Central memory CD8-positive, alpha-beta T cell (primary cell): ENCODE measurements at regions not wholly inside any gene's neighbourhood (a gene's known extent, or its start where the extent isn't known, plus 50 kb on each side); places are given as distances from the start of the nearest gene placed in this dataset.

Experiments
- ATAC-seq: fragments of 150-1000 bp; cut with Tn5 transposase; replicated peaks from 2 replicates; pipeline ENCODE4 v1.10.0; 2022; ENCODE audit warnings: mild to moderate bottlenecking, moderate FRiP score, moderate number of reproducible peaks; ENCODE audit not compliant: poor library complexity, severe bottlenecking; ENCODE audit errors: extremely low read depth
- DNase-seq, 2 donors: peaks; one replicate each; pipeline ENCODE4 v3.0.0; 2021; ENCODE audit warnings: low spot score in 2 of 2
- H3K27ac Mint-ChIP-seq: one replicate; pipeline ENCODE4 v1.8.0; 2022; ENCODE audit warnings: low read depth, mild to moderate bottlenecking, moderate library complexity, mixed read lengths
- H3K27me3 Mint-ChIP-seq: one replicate; pipeline ENCODE4 v1.8.0; 2022; ENCODE audit warnings: mixed read lengths
- H3K36me3 Mint-ChIP-seq: one replicate; pipeline ENCODE4 v1.8.0; 2022; ENCODE audit warnings: mild to moderate bottlenecking, moderate library complexity, mixed read lengths; ENCODE audit not compliant: insufficient read depth
- H3K4me1 Mint-ChIP-seq: one replicate; pipeline ENCODE4 v1.8.0; 2022; ENCODE audit warnings: mixed read lengths
- H3K4me3 Mint-ChIP-seq: one replicate; pipeline ENCODE4 v1.8.0; 2022; ENCODE audit warnings: mild to moderate bottlenecking, moderate library complexity, mixed read lengths
- H3K9me3 Mint-ChIP-seq: one replicate; pipeline ENCODE4 v1.8.0; 2022; ENCODE audit warnings: mixed read lengths

- Mint-ChIP-seq H3K27me3 (peaks cover 28% of the 10 kb centered on the region), H3K4me3 (no peak overlapping the region), H3K9me3 (peaks cover 12% of the 10 kb centered on the region), H3K4me1 (no peaks in the 10 kb centered on the region), H3K27ac (no peak overlapping the region), H3K36me3 (no peaks in the 10 kb centered on the region)
- no peak for DNase-seq
- no peak for ATAC-seq
Observed at GRCh38 chr16:9323170-9323569, 231.7 kb downstream of the HAPSTR1 start.

- no peak overlapping the region for H3K4me3 Mint-ChIP-seq
- H3K27ac Mint-ChIP-seq = no peak overlapping the region
- H3K27me3 Mint-ChIP-seq = peaks cover 33% of the 10 kb centered on the region
- no peak for DNase-seq
- no peaks in the 10 kb centered on the region for H3K4me1 Mint-ChIP-seq
- peaks cover 6% of the 10 kb centered on the region for H3K9me3 Mint-ChIP-seq
- H3K36me3 Mint-ChIP-seq = no peaks in the 10 kb centered on the region
- no peak for ATAC-seq
Observed at GRCh38 chr16:9327253-9327652, 235.8 kb downstream of the HAPSTR1 start.

- Mint-ChIP-seq H3K27ac (no peak overlapping the region), H3K36me3 (no peaks in the 10 kb centered on the region), H3K27me3 (peaks cover 33% of the 10 kb centered on the region), H3K4me1 (no peaks in the 10 kb centered on the region), H3K4me3 (no peak overlapping the region), H3K9me3 (peaks cover 6% of the 10 kb centered on the region)
- ATAC-seq (no peak), DNase-seq (no peak)
Observed at GRCh38 chr16:9328411-9328810, 237.0 kb downstream of the HAPSTR1 start.

- no peak for ATAC-seq
- peaks cover 6% of the 10 kb centered on the region for H3K9me3 Mint-ChIP-seq
Observed at GRCh38 chr16:9330095-9330494, 238.7 kb downstream of the HAPSTR1 start.

GRCh38 chr16:9331503-9331902 lies 240.1 kb downstream of the HAPSTR1 start:
- ATAC-seq (no peak), DNase-seq (no peak)
- Mint-ChIP-seq H3K27ac (no peak overlapping the region), H3K4me1 (no peaks in the 10 kb centered on the region), H3K36me3 (no peaks in the 10 kb centered on the region), H3K9me3 (peaks cover 5% of the 10 kb centered on the region), H3K27me3 (peaks cover 28% of the 10 kb centered on the region), H3K4me3 (no peak overlapping the region)

More at GRCh38 chr16:9330095-9330494, 238.7 kb downstream of the HAPSTR1 start:
- Mint-ChIP-seq H3K4me3 (no peak overlapping the region), H3K27ac (no peak overlapping the region), H3K4me1 (no peaks in the 10 kb centered on the region), H3K27me3 (peaks cover 33% of the 10 kb centered on the region), H3K36me3 (no peaks in the 10 kb centered on the region)
- no peak for DNase-seq

GRCh38 chr16:9332574-9333148 lies 241.2 kb downstream of the HAPSTR1 start:
- no peak overlapping the region for H3K27ac Mint-ChIP-seq
- DNase-seq (no peak), ATAC-seq (no peak)
- no peaks in the 10 kb centered on the region for H3K9me3 Mint-ChIP-seq
- H3K4me3 Mint-ChIP-seq = no peak overlapping the region
- H3K36me3 Mint-ChIP-seq = no peaks in the 10 kb centered on the region
- no peaks in the 10 kb centered on the region for H3K4me1 Mint-ChIP-seq
- peaks cover 19% of the 10 kb centered on the region for H3K27me3 Mint-ChIP-seq

GRCh38 chr16:9333469-9333868 lies 242.0 kb downstream of the HAPSTR1 start:
- no peak for DNase-seq
- Mint-ChIP-seq H3K4me1 (no peaks in the 10 kb centered on the region), H3K27me3 (peaks cover 11% of the 10 kb centered on the region), H3K27ac (no peak overlapping the region), H3K4me3 (no peak overlapping the region), H3K36me3 (no peaks in the 10 kb centered on the region), H3K9me3 (no peaks in the 10 kb centered on the region)
- no peak for ATAC-seq

GRCh38 chr16:9334103-9334502 lies 242.7 kb downstream of the HAPSTR1 start:
- Mint-ChIP-seq H3K36me3 (no peaks in the 10 kb centered on the region), H3K4me3 (no peak overlapping the region), H3K27me3 (peaks cover 9% of the 10 kb centered on the region), H3K9me3 (no peaks in the 10 kb centered on the region), H3K4me1 (no peaks in the 10 kb centered on the region), H3K27ac (no peak overlapping the region)
- ATAC-seq (no peak), DNase-seq (no peak)

GRCh38 chr16:9337308-9338032 lies 246.0 kb downstream of the HAPSTR1 start:
- H3K27me3 Mint-ChIP-seq = no peaks in the 10 kb centered on the region
- H3K4me3 Mint-ChIP-seq = no peak overlapping the region
- no peaks in the 10 kb centered on the region for H3K36me3 Mint-ChIP-seq
- H3K4me1 Mint-ChIP-seq = no peaks in the 10 kb centered on the region
- H3K27ac Mint-ChIP-seq = no peak overlapping the region
- H3K9me3 Mint-ChIP-seq = no peaks in the 10 kb centered on the region
- ATAC-seq (no peak), DNase-seq (no peak)

GRCh38 chr16:9338068-9338467 lies 246.6 kb downstream of the HAPSTR1 start:
- DNase-seq (no peak), ATAC-seq (no peak)
- Mint-ChIP-seq H3K27me3 (no peaks in the 10 kb centered on the region), H3K4me1 (no peaks in the 10 kb centered on the region), H3K27ac (no peak overlapping the region), H3K4me3 (no peak overlapping the region), H3K36me3 (no peaks in the 10 kb centered on the region), H3K9me3 (no peaks in the 10 kb centered on the region)

- Mint-ChIP-seq H3K27me3 (no peaks in the 10 kb centered on the region), H3K9me3 (no peaks in the 10 kb centered on the region), H3K36me3 (no peaks in the 10 kb centered on the region), H3K4me1 (no peaks in the 10 kb centered on the region), H3K27ac (no peak overlapping the region), H3K4me3 (no peak overlapping the region)
- no peak for ATAC-seq
- no peak for DNase-seq
Observed at GRCh38 chr16:9338510-9338909, 247.1 kb downstream of the HAPSTR1 start.

GRCh38 chr16:9340526-9341256 lies 249.2 kb downstream of the HAPSTR1 start:
- H3K36me3 Mint-ChIP-seq = no peaks in the 10 kb centered on the region
- no peaks in the 10 kb centered on the region for H3K27me3 Mint-ChIP-seq
- ATAC-seq (no peak), DNase-seq (no peak)
- H3K4me3 Mint-ChIP-seq = no peak overlapping the region
- no peak overlapping the region for H3K27ac Mint-ChIP-seq
- H3K4me1 Mint-ChIP-seq = no peaks in the 10 kb centered on the region
- no peaks in the 10 kb centered on the region for H3K9me3 Mint-ChIP-seq

- DNase-seq = no peak
- H3K27ac Mint-ChIP-seq = no peak overlapping the region
- H3K9me3 Mint-ChIP-seq = no peaks in the 10 kb centered on the region
- H3K36me3 Mint-ChIP-seq = no peaks in the 10 kb centered on the region
- no peak overlapping the region for H3K4me3 Mint-ChIP-seq
- no peak for ATAC-seq
- no peaks in the 10 kb centered on the region for H3K27me3 Mint-ChIP-seq
- H3K4me1 Mint-ChIP-seq = no peaks in the 10 kb centered on the region
Observed at GRCh38 chr16:9343276-9343675, 251.8 kb downstream of the HAPSTR1 start.
